Transverse colon (tissue), 4 donors: ENCODE measurements at regions not wholly inside any gene's neighbourhood (a gene's known extent, or its start where the extent isn't known, plus 50 kb on each side); places are given as distances from the start of the nearest gene placed in this dataset.

Experiments used
- EP300 ChIP-seq: sonication (generic); formaldehyde crosslinking; IDR thresholded peaks from one replicate; pipeline ENCODE4 v1.6.1; 2017; ENCODE audit warnings: antibody characterized with exemption, low read depth
- POLR2A ChIP-seq: fragments of 450-650 bp; IDR thresholded peaks from one replicate; pipeline ENCODE4 v1.6.1; 2016; ENCODE audit warnings: antibody characterized with exemption, mild to moderate bottlenecking, moderate library complexity
- POLR2AphosphoS5 ChIP-seq, 3 donors: sonication (generic); formaldehyde crosslinking; IDR thresholded peaks; one replicate each; pipeline ENCODE4 v1.6.1; 2016; ENCODE audit warnings: antibody characterized with exemption in 3 of 3
- TF ChIP-seq, protein P1 (sequence below), 5 experiments: fragments of 200-600 bp in 3 of 5; fragments of 450-650 bp in 2 of 5; sonication (generic) in 3 of 5; IDR thresholded peaks; 1 replicate in 2 of 5; 2 replicates in 3 of 5; pipeline ENCODE4 v1.5.1; 2016 to 2017; ENCODE audit warnings: antibody characterized with exemption in 5 of 5, inconsistent platforms in 3 of 5, mild to moderate bottlenecking in 2 of 5, moderate library complexity in 1 of 5

DNA sequence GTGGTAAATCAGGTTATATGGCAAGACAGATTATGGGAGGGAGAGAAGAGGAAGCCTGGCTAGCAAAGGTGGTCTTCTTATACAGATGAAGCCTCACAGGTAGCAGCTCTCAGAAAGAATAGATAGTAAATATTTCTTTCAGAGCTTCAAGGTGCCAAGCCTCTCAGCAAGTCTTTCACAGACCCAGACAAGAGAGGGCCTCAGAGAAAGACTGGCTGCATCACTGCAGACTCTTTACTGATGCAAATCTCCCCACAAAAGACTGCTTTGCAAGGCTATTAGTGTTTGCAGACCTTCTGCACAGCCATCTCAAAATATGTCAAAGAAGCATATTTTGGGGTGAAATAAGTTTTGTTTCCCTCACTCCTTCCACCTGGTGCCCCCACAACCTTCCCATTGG lies 372.4 kb upstream of the RND3 start:
- TF ChIP-seq POLR2A (no peak), POLR2AphosphoS5 (IDR thresholded peaks at IDR 0.05) (no peak), EP300 (no peak)
- TF ChIP-seq, protein P1, sequence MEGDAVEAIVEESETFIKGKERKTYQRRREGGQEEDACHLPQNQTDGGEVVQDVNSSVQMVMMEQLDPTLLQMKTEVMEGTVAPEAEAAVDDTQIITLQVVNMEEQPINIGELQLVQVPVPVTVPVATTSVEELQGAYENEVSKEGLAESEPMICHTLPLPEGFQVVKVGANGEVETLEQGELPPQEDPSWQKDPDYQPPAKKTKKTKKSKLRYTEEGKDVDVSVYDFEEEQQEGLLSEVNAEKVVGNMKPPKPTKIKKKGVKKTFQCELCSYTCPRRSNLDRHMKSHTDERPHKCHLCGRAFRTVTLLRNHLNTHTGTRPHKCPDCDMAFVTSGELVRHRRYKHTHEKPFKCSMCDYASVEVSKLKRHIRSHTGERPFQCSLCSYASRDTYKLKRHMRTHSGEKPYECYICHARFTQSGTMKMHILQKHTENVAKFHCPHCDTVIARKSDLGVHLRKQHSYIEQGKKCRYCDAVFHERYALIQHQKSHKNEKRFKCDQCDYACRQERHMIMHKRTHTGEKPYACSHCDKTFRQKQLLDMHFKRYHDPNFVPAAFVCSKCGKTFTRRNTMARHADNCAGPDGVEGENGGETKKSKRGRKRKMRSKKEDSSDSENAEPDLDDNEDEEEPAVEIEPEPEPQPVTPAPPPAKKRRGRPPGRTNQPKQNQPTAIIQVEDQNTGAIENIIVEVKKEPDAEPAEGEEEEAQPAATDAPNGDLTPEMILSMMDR (IDR thresholded peaks at IDR 0.05): no peak
